ENCODE measurements at regions not wholly inside any gene's neighbourhood (a gene's known extent, or its start where the extent isn't known, plus 50 kb on each side); places are given as distances from the start of the nearest gene placed in this dataset.
"Not testable (repeated sequence)": the region's sequence is repeated elsewhere in the genome, so short reads cannot be mapped to it uniquely, and the experiment has no call there.

- peaks cover 16% of the 10 kb centered on the region; the same call in 1 of the 2 replicates for H3K4me1 Mint-ChIP-seq (ENCODE audit: low read depth)
- H3K36me3 Mint-ChIP-seq (ENCODE audit: low read depth), result no peaks in the 10 kb centered on the region
- no peak for DNase-seq
- no peaks in the 10 kb centered on the region for H3K27me3 Mint-ChIP-seq (ENCODE audit: insufficient read depth)
- no peaks in the 10 kb centered on the region; the same call in 1 of the 2 replicates for H3K9me3 Mint-ChIP-seq
- no peak overlapping the region for H3K27ac Mint-ChIP-seq
- TF ChIP-seq CTCF (IDR thresholded peaks at IDR 0.05), result no peak
- no peak overlapping the region for H3K4me3 Mint-ChIP-seq
These were observed 494.7 kb upstream of the SLC35B3 start for GRCh38 chr6:8930009-8930408.

- not testable (repeated sequence) for H3K4me1 Mint-ChIP-seq (ENCODE audit: low read depth); H3K36me3 Mint-ChIP-seq (ENCODE audit: low read depth); H3K4me3 Mint-ChIP-seq; DNase-seq; H3K9me3 Mint-ChIP-seq; H3K27me3 Mint-ChIP-seq (ENCODE audit: insufficient read depth); H3K27ac Mint-ChIP-seq
These were observed 484.9 kb upstream of the SLC35B3 start for GRCh38 chr6:8920244-8920643.

- TF ChIP-seq CTCF (IDR thresholded peaks at IDR 0.05), result no peak
- Mint-ChIP-seq H3K4me3 (no peak overlapping the region), H3K36me3 (ENCODE audit: low read depth) (no peaks in the 10 kb centered on the region), H3K9me3 (peaks cover 12% of the 10 kb centered on the region), H3K27ac (no peak overlapping the region), H3K27me3 (ENCODE audit: insufficient read depth) (no peaks in the 10 kb centered on the region; the same call in none of the 2 replicates), H3K4me1 (ENCODE audit: low read depth) (no peaks in the 10 kb centered on the region)
- DNase-seq, result no peak
These were observed 482.9 kb upstream of the SLC35B3 start for GRCh38 chr6:8918196-8918595.

- H3K9me3 Mint-ChIP-seq, result peaks cover 20% of the 10 kb centered on the region
- no peaks in the 10 kb centered on the region; the same call in none of the 2 replicates for H3K27me3 Mint-ChIP-seq (ENCODE audit: insufficient read depth)
- no peaks in the 10 kb centered on the region for H3K36me3 Mint-ChIP-seq (ENCODE audit: low read depth)
- no peak overlapping the region for H3K4me3 Mint-ChIP-seq
- no peak for TF ChIP-seq CTCF (IDR thresholded peaks at IDR 0.05)
- no peak overlapping the region for H3K27ac Mint-ChIP-seq
- no peaks in the 10 kb centered on the region for H3K4me1 Mint-ChIP-seq (ENCODE audit: low read depth)
- no peak for DNase-seq
These were observed 479.4 kb upstream of the SLC35B3 start for GRCh38 chr6:8914700-8915099.

GRCh38 chr6:8908638-8909037 is 473.3 kb upstream of the SLC35B3 start:
- no peak for TF ChIP-seq CTCF (IDR thresholded peaks at IDR 0.05)
- H3K27ac Mint-ChIP-seq, result no peak overlapping the region
- H3K9me3 Mint-ChIP-seq, result peaks cover 18% of the 10 kb centered on the region
- peaks cover 2% of the 10 kb centered on the region for H3K27me3 Mint-ChIP-seq (ENCODE audit: insufficient read depth)
- H3K4me1 Mint-ChIP-seq (ENCODE audit: low read depth), result no peaks in the 10 kb centered on the region
- no peak overlapping the region for H3K4me3 Mint-ChIP-seq
- H3K36me3 Mint-ChIP-seq (ENCODE audit: low read depth), result no peaks in the 10 kb centered on the region
- DNase-seq, result no peak

DNA sequence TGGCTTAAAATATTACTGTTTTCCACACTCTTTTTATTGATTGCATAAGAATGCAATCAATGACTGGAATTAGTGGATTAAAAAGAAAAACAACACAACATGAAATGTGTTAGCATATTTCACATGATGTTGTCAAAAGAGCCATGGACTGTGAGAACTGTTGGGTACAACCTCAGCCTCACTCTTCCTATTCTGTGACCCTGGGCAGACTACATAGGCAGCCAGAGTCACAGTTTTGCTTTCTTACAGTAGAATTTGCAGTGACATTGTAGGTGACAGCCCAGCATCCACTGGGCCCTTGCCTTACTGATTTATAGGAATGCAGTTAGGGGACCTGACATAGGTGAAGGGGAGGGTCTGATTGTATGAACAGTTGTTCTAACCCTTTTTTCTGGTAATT is 471.4 kb upstream of the SLC35B3 start:
- Mint-ChIP-seq H3K9me3 (peaks cover 11% of the 10 kb centered on the region; the same call in 1 of the 2 replicates), H3K27ac (no peak overlapping the region), H3K4me3 (no peak overlapping the region), H3K27me3 (ENCODE audit: insufficient read depth) (peaks cover 2% of the 10 kb centered on the region), H3K4me1 (ENCODE audit: low read depth) (no peaks in the 10 kb centered on the region), H3K36me3 (ENCODE audit: low read depth) (no peaks in the 10 kb centered on the region)
- TF ChIP-seq CTCF (IDR thresholded peaks at IDR 0.05), result no peak
- no peak for DNase-seq

Measured in HFFc6 (cell line).